ENCODE measurements at regions not wholly inside any gene's neighbourhood (a gene's known extent, or its start where the extent isn't known, plus 50 kb on each side); places are given as distances from the start of the nearest gene placed in this dataset.

GRCh38 chr6:144883915-144884314 lies 598.8 kb downstream of the UTRN start:
- DNase-seq (ENCODE audit: low spot score) = no peak

- no peak for DNase-seq (ENCODE audit: low spot score)
Measured at GRCh38 chr6:144885817-144886216, 600.7 kb downstream of the UTRN start.

GRCh38 chr6:144886682-144887081 lies 601.5 kb downstream of the UTRN start:
- DNase-seq (ENCODE audit: low spot score) = no peak

- DNase-seq (ENCODE audit: low spot score) = no peak
Measured at GRCh38 chr6:144888621-144889020, 603.5 kb downstream of the UTRN start.

GRCh38 chr6:144893680-144894151 lies 608.6 kb downstream of the UTRN start:
- DNase-seq (ENCODE audit: low spot score) = no peak

- no peak for DNase-seq (ENCODE audit: low spot score)
Measured at GRCh38 chr6:144894240-144894639, 609.1 kb downstream of the UTRN start.

GRCh38 chr6:144895313-144896278 lies 610.5 kb downstream of the UTRN start:
- no peak for DNase-seq (ENCODE audit: low spot score)

GRCh38 chr6:144896289-144896688 lies 611.2 kb downstream of the UTRN start:
- DNase-seq (ENCODE audit: low spot score) = no peak

- no peak for DNase-seq (ENCODE audit: low spot score)
Measured at GRCh38 chr6:144896871-144897270, 611.7 kb downstream of the UTRN start.

GRCh38 chr6:144897441-144897921 lies 612.3 kb downstream of the UTRN start:
- peak; percentile 35 for DNase-seq (ENCODE audit: low spot score)

GRCh38 chr6:144898052-144898689 lies 613.0 kb downstream of the UTRN start:
- no peak for DNase-seq (ENCODE audit: low spot score)

- DNase-seq (ENCODE audit: low spot score) = no peak
Measured at GRCh38 chr6:144898741-144899140, 613.6 kb downstream of the UTRN start.

- DNase-seq (ENCODE audit: low spot score) = no peak
Measured at GRCh38 chr6:144899161-144899560, 614.0 kb downstream of the UTRN start.

GRCh38 chr6:144901412-144901811 lies 616.3 kb downstream of the UTRN start:
- DNase-seq (ENCODE audit: low spot score) = no peak

GRCh38 chr6:144908004-144908403 lies 622.9 kb downstream of the UTRN start:
- DNase-seq (ENCODE audit: low spot score) = no peak

- DNase-seq (ENCODE audit: low spot score) = no peak
Measured at GRCh38 chr6:144909753-144910285, 624.7 kb downstream of the UTRN start.

- no peak for DNase-seq (ENCODE audit: low spot score)
Measured at GRCh38 chr6:144911322-144911721, 626.2 kb downstream of the UTRN start.

GRCh38 chr6:144912474-144912873 lies 627.3 kb downstream of the UTRN start:
- no peak for DNase-seq (ENCODE audit: low spot score)

GRCh38 chr6:144918073-144918472 lies 632.9 kb downstream of the UTRN start:
- no peak for DNase-seq (ENCODE audit: low spot score)

- DNase-seq (ENCODE audit: low spot score) = no peak
Measured at GRCh38 chr6:144919560-144919959, 634.4 kb downstream of the UTRN start.

- DNase-seq (ENCODE audit: low spot score) = no peak
Measured at GRCh38 chr6:144920391-144920961, 635.3 kb downstream of the UTRN start.

GRCh38 chr6:144921206-144921975 lies 636.3 kb downstream of the UTRN start:
- no peak for DNase-seq (ENCODE audit: low spot score)

Measured in COLO829 (cell line).